Heart left ventricle (tissue), 13 donors: ENCODE measurements at regions not wholly inside any gene's neighbourhood (a gene's known extent, or its start where the extent isn't known, plus 50 kb on each side); places are given as distances from the start of the nearest gene placed in this dataset.
"Not testable (repeated sequence)": the region's sequence is repeated elsewhere in the genome, so short reads cannot be mapped to it uniquely, and the experiment has no call there.

ENCODE experiments used
- CTCF ChIP-seq, 12 donors: fragments of 200-600 bp; sonication (generic) in 4 of 12; IDR thresholded peaks; one replicate each; pipeline versions ENCODE4 v1.5.0 to v1.8.0; 2018 to 2022; ENCODE audit warnings: antibody characterized with exemption in 12 of 12, mild to moderate bottlenecking in 5 of 12
- POLR2A ChIP-seq, 2 donors: fragments of 450-650 bp; IDR thresholded peaks; one replicate each; pipeline ENCODE4 v1.6.1; 2017; ENCODE audit warnings: antibody characterized with exemption in 2 of 2, mild to moderate bottlenecking in 2 of 2, moderate library complexity in 2 of 2
- donor health status: ischemic (EF 13 %, LVEDD 7.1; RV severe dilation, severe dysfunction).
- donor health status: DM: no; HTN: yes; CAD: no.
- donor health status: DM: no; HTN: no; CAD: no.
- donor health status: ischemic (EF 25% LVEDD 6.9; RV normal size, moderate dysfunction).
- donor health status: ischemic (EF 25% LVEDD 5.7; RV mildly dilated, moderate dysfunction).
- donor health status: ischemic (EF 35%, LVEDD 5.7; RV mildly dilated, moderate dysfunction).
- donor health status: nonischemic (EF 11% LVEDD 7.7; RV severe dilation, severe dysfunction).
- donor health status: DM: yes; HTN: yes; CAD: no.
- donor health status: PGD.
- donor health status: ischemic (EF 29% LVEDD 5.4; RV normal size, mild dysfunction).
- donor health status: nonischemic (EF 23%, LVEDD 6.1; RV moderate dilation, normal function).

GRCh38 chr13:44863641-44864040, 125.6 kb downstream of the NUFIP1 start:
- TF ChIP-seq CTCF, POLR2A (IDR thresholded peaks at IDR 0.05): not testable (repeated sequence)
